Transverse colon (tissue), 3 donors: ENCODE measurements at regions not wholly inside any gene's neighbourhood (a gene's known extent, or its start where the extent isn't known, plus 50 kb on each side); places are given as distances from the start of the nearest gene placed in this dataset.

Source experiments
- POLR2A ChIP-seq: fragments of 450-650 bp; IDR thresholded peaks from one replicate; pipeline ENCODE4 v1.6.1; 2016; ENCODE audit warnings: antibody characterized with exemption, mild to moderate bottlenecking, moderate library complexity
- TF ChIP-seq, protein P1 (sequence below), 5 experiments: fragments of 200-600 bp in 3 of 5; fragments of 450-650 bp in 2 of 5; sonication (generic) in 3 of 5; IDR thresholded peaks; 1 replicate in 2 of 5; 2 replicates in 3 of 5; pipeline ENCODE4 v1.5.1; 2016 to 2017; ENCODE audit warnings: antibody characterized with exemption in 5 of 5, inconsistent platforms in 3 of 5, mild to moderate bottlenecking in 2 of 5, moderate library complexity in 1 of 5

DNA sequence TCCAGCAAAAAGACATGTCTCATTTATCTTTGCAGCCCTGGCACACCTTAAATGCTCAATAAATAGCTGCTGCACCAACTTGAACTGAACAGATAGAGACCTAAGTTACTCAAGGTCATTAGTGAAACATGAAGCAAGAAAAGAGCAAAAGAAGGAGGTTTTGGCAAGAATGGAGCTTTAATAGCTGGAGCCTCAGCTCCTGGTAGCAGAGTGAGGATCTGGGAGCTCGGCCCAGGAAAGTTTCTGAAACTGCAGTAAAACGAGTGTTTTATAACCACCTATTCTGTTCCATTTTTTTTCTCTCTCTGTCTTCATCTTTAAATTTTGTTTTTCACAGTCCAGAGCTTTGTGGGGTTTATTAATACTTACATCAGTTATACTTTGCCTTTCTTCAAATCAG lies 207.5 kb downstream of the SETD4 start:
- TF ChIP-seq, protein P1, sequence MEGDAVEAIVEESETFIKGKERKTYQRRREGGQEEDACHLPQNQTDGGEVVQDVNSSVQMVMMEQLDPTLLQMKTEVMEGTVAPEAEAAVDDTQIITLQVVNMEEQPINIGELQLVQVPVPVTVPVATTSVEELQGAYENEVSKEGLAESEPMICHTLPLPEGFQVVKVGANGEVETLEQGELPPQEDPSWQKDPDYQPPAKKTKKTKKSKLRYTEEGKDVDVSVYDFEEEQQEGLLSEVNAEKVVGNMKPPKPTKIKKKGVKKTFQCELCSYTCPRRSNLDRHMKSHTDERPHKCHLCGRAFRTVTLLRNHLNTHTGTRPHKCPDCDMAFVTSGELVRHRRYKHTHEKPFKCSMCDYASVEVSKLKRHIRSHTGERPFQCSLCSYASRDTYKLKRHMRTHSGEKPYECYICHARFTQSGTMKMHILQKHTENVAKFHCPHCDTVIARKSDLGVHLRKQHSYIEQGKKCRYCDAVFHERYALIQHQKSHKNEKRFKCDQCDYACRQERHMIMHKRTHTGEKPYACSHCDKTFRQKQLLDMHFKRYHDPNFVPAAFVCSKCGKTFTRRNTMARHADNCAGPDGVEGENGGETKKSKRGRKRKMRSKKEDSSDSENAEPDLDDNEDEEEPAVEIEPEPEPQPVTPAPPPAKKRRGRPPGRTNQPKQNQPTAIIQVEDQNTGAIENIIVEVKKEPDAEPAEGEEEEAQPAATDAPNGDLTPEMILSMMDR (IDR thresholded peaks at IDR 0.05) = no peak
- no peak for TF ChIP-seq POLR2A
